K562 (cell line): ENCODE measurements at regions not wholly inside any gene's neighbourhood (a gene's known extent, or its start where the extent isn't known, plus 50 kb on each side); places are given as distances from the start of the nearest gene placed in this dataset.

ENCODE experiments used
- CEBPG ChIP-seq, 3 experiments: fragments of 200-800 bp in 1 of 3; sonication (Bioruptor generic) in 1 of 3; sonication (generic) in 1 of 3; formaldehyde crosslinking in 1 of 3; IDR thresholded peaks in 2 of 3; conservative IDR thresholded peaks in 1 of 3; 2 replicates each; pipeline versions ENCODE4 v1.6.1 to v1.8.0; 2016 to 2022; ENCODE audit warnings: missing compliant biosample characterization in 2 of 3, missing genetic modification characterization in 2 of 3, mild to moderate bottlenecking in 1 of 3, missing genetic modification reagents in 1 of 3
- CREM ChIP-seq: IDR thresholded peaks from 2 replicates; pipeline ENCODE4 v1.6.1; 2014; ENCODE audit warnings: antibody characterized with exemption, low read depth
- CTCF ChIP-seq, 3 experiments: IDR thresholded peaks in 2 of 3; conservative IDR thresholded peaks in 1 of 3; 2 replicates each; pipeline ENCODE4 v1.5.1; 2011 to 2012; ENCODE audit warnings: low read length in 3 of 3, mild to moderate bottlenecking in 3 of 3, control low read depth in 2 of 3, improper control_type of control experiment in 1 of 3, inconsistent platforms in 1 of 3, low read depth in 1 of 3, mixed read lengths in 1 of 3, moderate library complexity in 1 of 3; ENCODE audit not compliant: insufficient read depth in 2 of 3
- EP300 ChIP-seq: IDR thresholded peaks from 2 replicates; pipeline ENCODE4 v1.6.1; 2012; ENCODE audit warnings: low read length, improper control_type of control experiment
- EZH2 ChIP-seq: IDR thresholded peaks from 2 replicates; pipeline ENCODE4 v1.6.1; 2012; ENCODE audit warnings: low read depth, mild to moderate bottlenecking, inconsistent platforms, low read length, borderline replicate concordance
- KLF6 ChIP-seq: fragments of 250-450 bp; sonication (Bioruptor Pico); IDR thresholded peaks from 2 replicates; pipeline ENCODE4 v1.4.0; 2020; ENCODE audit warnings: mild to moderate bottlenecking, moderate library complexity, borderline replicate concordance
- MLX ChIP-seq, 2 experiments: fragments of 450-650 bp in 1 of 2; sonication (generic) in 1 of 2; formaldehyde crosslinking; conservative IDR thresholded peaks; 2 replicates each; pipeline versions ENCODE4 v1.4.0 to v1.8.1; 2020 to 2022; ENCODE audit warnings: mild to moderate bottlenecking in 1 of 2, missing genetic modification reagents in 1 of 2
- POLR2A ChIP-seq: fragments of 450-650 bp; conservative IDR thresholded peaks from 2 replicates; pipeline ENCODE4 v1.6.1; 2016
- POLR2AphosphoS5 ChIP-seq: IDR thresholded peaks from 2 replicates; pipeline ENCODE4 v1.6.1; 2011; ENCODE audit warnings: mild to moderate bottlenecking, low read depth, low read length, moderate library complexity; ENCODE audit not compliant: control insufficient read depth, insufficient read depth
- RCOR1 ChIP-seq, 2 experiments: IDR thresholded peaks; 2 replicates each; pipeline ENCODE4 v1.6.1; 2012; ENCODE audit warnings: low read depth in 2 of 2, low read length in 2 of 2, borderline replicate concordance in 1 of 2, improper control_type of control experiment in 1 of 2
- ZBTB1 ChIP-seq: sonication (generic); formaldehyde crosslinking; IDR thresholded peaks from 2 replicates; pipeline ENCODE4 v1.8.1; 2023; ENCODE audit warnings: missing genetic modification reagents, low read depth, mild to moderate bottlenecking, borderline replicate concordance
- ZHX1 ChIP-seq: fragments of 150-350 bp; conservative IDR thresholded peaks from 2 replicates; pipeline ENCODE4 v1.6.1; 2014; ENCODE audit warnings: low read length

- TF ChIP-seq CREM (no peak), RCOR1 (IDR thresholded peaks at IDR 0.05; ENCODE audit: borderline replicate concordance in 1 of 2, low read depth in 2 of 2, low read length in 2 of 2) (no peak), EZH2 (no peak), EP300 (no peak), KLF6 (no peak), ZBTB1 (CRISPR knock-in tag) (no peak), CTCF (IDR thresholded peaks at IDR 0.05 in 2 of 3, conservative IDR thresholded peaks at IDR 0.05 in 1 of 3; ENCODE audit: insufficient read depth in 2 of 3, low read depth in 1 of 3, low read length in 3 of 3) (no peak), ZHX1 (no peak), POLR2AphosphoS5 (0 out of 2 replicates have a peak, but pooled peaks have one; percentile 32), POLR2A (no peak; the same call in 1 of the 2 replicates), CEBPG (CRISPR knock-in tag; IDR thresholded peaks at IDR 0.05) (no peak), CEBPG (tag; conservative IDR thresholded peaks at IDR 0.05 in 1 of 2, IDR thresholded peaks at IDR 0.05 in 1 of 2) (no peak), MLX (CRISPR knock-in tag; conservative IDR thresholded peaks at IDR 0.05) (no peak)
These were observed 124.4 kb downstream of the C9orf50 start for GRCh38 chr9:129496473-129497004.
